Epithelial cell of proximal tubule (primary cell): ENCODE measurements at regions not wholly inside any gene's neighbourhood (a gene's known extent, or its start where the extent isn't known, plus 50 kb on each side); places are given as distances from the start of the nearest gene placed in this dataset.

Source experiments
- DNase-seq: peaks from one replicate; pipeline ENCODE4 v3.0.0-alpha.2; 2011; ENCODE audit warnings: low read depth
- H3K4me3 ChIP-seq: 2 replicates; pipeline ENCODE4 v1.5.1; 2011; ENCODE audit warnings: low read depth, mild to moderate bottlenecking, low read length
- TF ChIP-seq, protein P1 (sequence below): conservative IDR thresholded peaks from 2 replicates; pipeline ENCODE4 v1.5.1; 2012; ENCODE audit warnings: low read depth, mild to moderate bottlenecking, low read length

DNA sequence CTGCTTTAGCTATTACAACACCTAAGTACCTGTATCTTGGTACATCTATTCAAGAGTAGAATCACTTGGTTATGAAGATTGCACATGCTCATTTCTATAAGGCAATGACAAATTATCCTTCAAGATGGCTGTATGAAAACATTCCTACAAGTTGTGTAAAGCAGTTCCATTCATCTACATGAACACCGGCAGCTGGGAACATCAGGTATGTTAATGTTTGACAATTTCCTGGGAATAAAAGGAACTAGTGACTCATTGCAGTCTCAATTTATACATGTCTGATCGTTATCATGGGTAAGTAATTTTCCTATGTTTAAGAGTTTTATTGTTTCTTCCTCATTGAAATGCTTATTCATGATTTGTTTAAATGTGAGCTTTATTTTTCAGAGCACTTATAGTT lies 203.2 kb upstream of the SEMA3E start:
- peak; percentile 27 for DNase-seq
- TF ChIP-seq, protein P1, sequence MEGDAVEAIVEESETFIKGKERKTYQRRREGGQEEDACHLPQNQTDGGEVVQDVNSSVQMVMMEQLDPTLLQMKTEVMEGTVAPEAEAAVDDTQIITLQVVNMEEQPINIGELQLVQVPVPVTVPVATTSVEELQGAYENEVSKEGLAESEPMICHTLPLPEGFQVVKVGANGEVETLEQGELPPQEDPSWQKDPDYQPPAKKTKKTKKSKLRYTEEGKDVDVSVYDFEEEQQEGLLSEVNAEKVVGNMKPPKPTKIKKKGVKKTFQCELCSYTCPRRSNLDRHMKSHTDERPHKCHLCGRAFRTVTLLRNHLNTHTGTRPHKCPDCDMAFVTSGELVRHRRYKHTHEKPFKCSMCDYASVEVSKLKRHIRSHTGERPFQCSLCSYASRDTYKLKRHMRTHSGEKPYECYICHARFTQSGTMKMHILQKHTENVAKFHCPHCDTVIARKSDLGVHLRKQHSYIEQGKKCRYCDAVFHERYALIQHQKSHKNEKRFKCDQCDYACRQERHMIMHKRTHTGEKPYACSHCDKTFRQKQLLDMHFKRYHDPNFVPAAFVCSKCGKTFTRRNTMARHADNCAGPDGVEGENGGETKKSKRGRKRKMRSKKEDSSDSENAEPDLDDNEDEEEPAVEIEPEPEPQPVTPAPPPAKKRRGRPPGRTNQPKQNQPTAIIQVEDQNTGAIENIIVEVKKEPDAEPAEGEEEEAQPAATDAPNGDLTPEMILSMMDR: no peak
- H3K4me3 ChIP-seq: no peak overlapping the region

GRCh38 chr7:83851551-83851950 lies 202.6 kb upstream of the SEMA3E start:
- TF ChIP-seq, protein P1: no peak
- no peak overlapping the region for H3K4me3 ChIP-seq
- no peak for DNase-seq

DNA sequence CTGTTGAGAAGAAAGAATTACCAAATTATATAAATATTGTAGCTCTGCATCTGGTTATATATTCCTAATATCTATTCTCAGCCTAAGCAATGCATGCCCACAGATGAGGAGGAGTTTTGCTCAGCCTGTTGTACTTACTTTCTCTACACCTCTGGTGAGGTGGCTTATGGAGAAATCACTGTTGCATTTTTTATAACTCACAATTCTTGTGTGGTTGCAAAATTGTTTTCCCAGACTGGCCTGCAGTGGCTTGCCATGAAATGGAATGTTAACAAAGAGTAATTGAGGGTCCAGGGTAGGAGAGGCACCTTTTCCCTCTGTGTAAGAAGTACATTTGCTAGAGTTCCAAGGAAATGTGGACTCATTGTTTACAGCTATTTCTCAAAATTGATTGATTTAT lies 202.0 kb upstream of the SEMA3E start:
- TF ChIP-seq, protein P1: no peak
- DNase-seq: no peak
- H3K4me3 ChIP-seq: no peak overlapping the region

DNA sequence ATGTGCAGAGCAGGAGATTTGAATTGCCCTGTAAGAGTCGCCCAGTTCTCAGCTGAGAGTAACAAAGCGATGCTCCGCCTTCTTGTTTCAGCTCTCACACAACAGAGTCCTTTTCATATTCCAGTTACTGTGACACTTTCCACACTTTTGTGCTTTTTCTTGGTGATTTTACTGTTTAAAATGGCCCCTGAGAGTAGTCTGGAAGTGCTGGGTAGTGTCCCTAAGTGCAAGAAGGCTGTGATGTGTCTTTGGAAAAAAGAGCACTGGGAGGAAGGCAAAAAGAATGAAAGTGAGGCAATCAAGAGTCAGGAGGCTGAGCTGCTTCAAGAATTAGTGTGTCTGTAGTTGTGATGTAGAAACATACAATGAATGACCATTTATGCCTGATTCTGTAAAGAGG lies 201.2 kb upstream of the SEMA3E start:
- H3K4me3 ChIP-seq: no peak overlapping the region
- DNase-seq: no peak
- TF ChIP-seq, protein P1: no peak

GRCh38 chr7:83849131-83849530 lies 200.2 kb upstream of the SEMA3E start:
- H3K4me3 ChIP-seq: no peak overlapping the region
- TF ChIP-seq, protein P1: no peak
- no peak for DNase-seq

DNA sequence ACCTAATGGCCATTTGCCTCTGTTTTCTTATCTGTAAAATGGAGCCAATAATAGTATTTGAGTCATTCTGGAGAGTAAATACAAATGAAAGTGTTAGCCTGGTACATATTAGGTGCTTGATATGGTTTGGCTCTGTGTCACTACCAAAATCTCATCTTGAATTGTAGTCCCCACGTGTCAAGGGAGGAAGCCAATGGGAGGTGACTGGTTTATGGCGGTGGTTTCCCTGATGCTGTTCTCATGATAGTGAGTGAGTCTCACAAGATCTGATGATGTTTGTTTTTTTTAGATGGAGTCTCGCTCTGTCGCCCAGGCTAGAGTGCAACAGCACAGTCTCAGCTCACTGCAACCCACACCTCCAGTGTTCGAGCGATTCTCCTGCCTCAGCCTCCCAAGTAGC lies 194.0 kb upstream of the SEMA3E start:
- TF ChIP-seq, protein P1: no peak
- DNase-seq: no peak
- H3K4me3 ChIP-seq: no peak overlapping the region

DNA sequence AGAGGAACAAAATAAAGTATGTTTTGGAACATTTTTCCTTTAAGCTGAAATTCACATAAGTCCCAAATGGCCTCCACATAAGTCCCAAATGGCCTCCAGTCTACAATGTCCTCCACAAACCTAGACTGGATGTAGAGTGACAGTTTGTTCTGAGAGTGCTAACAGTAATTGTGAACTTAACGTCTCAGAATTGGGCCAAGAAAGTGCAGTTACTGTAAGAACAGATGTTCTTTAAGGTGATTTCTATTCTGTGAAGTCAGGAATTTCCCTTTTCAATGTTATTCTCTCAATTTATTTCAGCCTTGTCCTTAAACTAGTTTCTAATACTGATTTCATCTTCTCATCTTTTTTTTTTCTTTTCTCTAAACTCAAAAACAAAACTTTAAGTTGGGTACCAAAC lies 188.7 kb upstream of the SEMA3E start:
- no peak overlapping the region for H3K4me3 ChIP-seq
- no peak for DNase-seq
- TF ChIP-seq, protein P1: no peak
